Cardiac muscle cell (in vitro differentiated cells and primary cell): ENCODE measurements at regions not wholly inside any gene's neighbourhood (a gene's known extent, or its start where the extent isn't known, plus 50 kb on each side); places are given as distances from the start of the nearest gene placed in this dataset.
"Not testable (repeated sequence)": the region's sequence is repeated elsewhere in the genome, so short reads cannot be mapped to it uniquely, and the experiment has no call there.

Experiments
- DNase-seq, 2 donors: peaks; one replicate each; pipeline versions ENCODE4 v3.0.0 to v3.0.0-alpha.2; 2010 to 2017; ENCODE audit warnings: low read depth in 1 of 2, low spot score in 1 of 2
- H3K27ac ChIP-seq: fragments of 200-600 bp; sonication (generic); 2 replicates; pipeline ENCODE4 v1.5.1; 2016
- H3K27me3 ChIP-seq: fragments of 200-600 bp; sonication (generic); 2 replicates; pipeline ENCODE4 v1.6.0; 2016; ENCODE audit warnings: control low read depth
- H3K36me3 ChIP-seq: fragments of 200-600 bp; sonication (generic); 2 replicates; pipeline ENCODE4 v1.5.1; 2016; ENCODE audit warnings: control low read depth
- H3K4me1 ChIP-seq: fragments of 200-600 bp; sonication (generic); 2 replicates; pipeline ENCODE4 v1.8.1; 2017; ENCODE audit warnings: low read depth, mild to moderate bottlenecking, mixed run types
- H3K4me3 ChIP-seq: fragments of 200-600 bp; sonication (generic); 2 replicates; pipeline ENCODE4 v1.5.1; 2016; ENCODE audit warnings: mild to moderate bottlenecking
- H3K9me3 ChIP-seq: fragments of 200-600 bp; sonication (generic); 2 replicates; pipeline ENCODE4 v1.5.1; 2017; ENCODE audit warnings: low read depth, mild to moderate bottlenecking, control low read depth
- TF ChIP-seq, protein P1 (sequence below): IDR thresholded peaks from 2 replicates; pipeline ENCODE4 v1.5.1; 2012; ENCODE audit warnings: low read depth, mild to moderate bottlenecking, low read length

DNA sequence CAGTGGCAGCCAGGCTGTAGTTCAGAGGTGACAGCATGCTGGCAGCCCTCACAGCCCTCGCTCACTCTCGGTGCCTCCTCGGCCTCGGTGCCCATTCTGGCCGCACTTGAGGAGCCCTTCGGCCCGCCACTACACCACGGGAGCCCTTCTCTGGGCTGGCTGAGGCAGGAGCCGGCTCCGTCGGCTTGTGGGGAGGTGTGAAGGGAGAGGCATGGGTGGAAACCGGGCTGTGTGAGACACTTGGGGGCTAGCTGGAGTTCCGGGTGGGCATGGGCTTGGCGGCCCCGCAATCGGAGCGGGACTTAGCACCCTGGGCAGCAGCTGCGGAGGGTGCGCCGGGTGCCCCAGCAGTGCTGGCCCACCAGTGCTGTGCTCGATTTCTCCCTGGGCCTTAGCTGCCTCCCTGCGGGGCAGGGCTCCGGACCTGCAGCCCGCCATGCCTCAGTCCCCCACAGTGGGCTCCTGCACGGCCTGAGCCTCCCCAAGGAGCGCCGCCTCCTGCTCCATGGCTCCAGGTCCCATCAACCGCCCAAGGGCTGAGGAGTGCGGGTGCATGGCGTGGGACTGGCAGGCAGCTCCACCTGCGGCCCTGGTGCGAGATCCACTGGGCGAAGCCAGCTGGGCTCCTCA, 396.8 kb downstream of the FAM72C start:
- Histone ChIP-seq H3K36me3 (no peaks in the 10 kb centered on the region), H3K27ac (no peak overlapping the region), H3K9me3 (no peaks in the 10 kb centered on the region), H3K4me3 (no peak overlapping the region), H3K4me1 (no peaks in the 10 kb centered on the region), H3K27me3 (no peaks in the 10 kb centered on the region)
- DNase-seq = no peak
- TF ChIP-seq, protein P1, sequence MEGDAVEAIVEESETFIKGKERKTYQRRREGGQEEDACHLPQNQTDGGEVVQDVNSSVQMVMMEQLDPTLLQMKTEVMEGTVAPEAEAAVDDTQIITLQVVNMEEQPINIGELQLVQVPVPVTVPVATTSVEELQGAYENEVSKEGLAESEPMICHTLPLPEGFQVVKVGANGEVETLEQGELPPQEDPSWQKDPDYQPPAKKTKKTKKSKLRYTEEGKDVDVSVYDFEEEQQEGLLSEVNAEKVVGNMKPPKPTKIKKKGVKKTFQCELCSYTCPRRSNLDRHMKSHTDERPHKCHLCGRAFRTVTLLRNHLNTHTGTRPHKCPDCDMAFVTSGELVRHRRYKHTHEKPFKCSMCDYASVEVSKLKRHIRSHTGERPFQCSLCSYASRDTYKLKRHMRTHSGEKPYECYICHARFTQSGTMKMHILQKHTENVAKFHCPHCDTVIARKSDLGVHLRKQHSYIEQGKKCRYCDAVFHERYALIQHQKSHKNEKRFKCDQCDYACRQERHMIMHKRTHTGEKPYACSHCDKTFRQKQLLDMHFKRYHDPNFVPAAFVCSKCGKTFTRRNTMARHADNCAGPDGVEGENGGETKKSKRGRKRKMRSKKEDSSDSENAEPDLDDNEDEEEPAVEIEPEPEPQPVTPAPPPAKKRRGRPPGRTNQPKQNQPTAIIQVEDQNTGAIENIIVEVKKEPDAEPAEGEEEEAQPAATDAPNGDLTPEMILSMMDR = no peak

DNA sequence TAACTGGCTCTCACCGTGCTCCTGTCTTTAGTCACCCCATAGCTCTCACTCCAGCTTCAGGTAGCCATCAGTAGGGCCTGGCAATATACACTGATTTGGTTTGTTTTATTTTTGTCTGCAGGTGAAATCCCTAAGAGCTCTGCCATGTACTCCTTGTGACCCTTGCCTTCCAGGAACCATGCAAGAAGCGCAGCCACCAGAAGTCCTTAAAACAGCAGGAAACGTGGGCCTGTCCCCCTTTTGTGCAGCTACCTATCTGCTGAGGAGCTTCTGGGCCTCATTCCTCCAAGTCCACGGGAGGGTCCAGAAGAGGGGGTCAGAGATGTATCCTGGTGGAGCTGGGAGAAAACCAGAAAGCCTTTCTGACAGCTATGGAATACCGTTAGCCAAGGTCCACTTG, 399.1 kb downstream of the FAM72C start:
- H3K4me1 ChIP-seq, H3K4me3 ChIP-seq, H3K36me3 ChIP-seq, DNase-seq, H3K9me3 ChIP-seq, H3K27me3 ChIP-seq, H3K27ac ChIP-seq: not testable (repeated sequence)

DNA sequence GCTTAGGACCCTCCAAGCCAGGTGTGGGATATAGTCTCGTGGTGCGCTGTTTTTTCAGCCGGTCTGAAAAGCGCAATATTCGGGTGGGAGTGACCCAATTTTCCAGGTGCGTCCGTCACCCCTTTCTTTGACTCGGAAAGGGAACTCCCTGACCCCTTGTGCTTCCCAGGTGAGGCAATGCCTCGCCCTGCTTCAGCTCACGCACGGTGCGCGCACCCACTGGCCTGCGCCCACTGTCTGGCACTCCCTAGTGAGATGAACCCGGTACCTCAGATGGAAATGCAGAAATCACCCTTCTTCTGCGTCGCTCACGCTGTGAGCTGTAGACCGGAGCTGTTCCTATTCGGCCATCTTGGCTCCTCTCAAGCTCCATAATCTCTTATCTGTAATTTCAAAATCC, 408.0 kb downstream of the FAM72C start:
- not testable (repeated sequence) for H3K27me3 ChIP-seq, H3K4me1 ChIP-seq, H3K36me3 ChIP-seq, H3K27ac ChIP-seq, H3K4me3 ChIP-seq, H3K9me3 ChIP-seq, DNase-seq

- H3K27ac ChIP-seq = no peak overlapping the region
- TF ChIP-seq, protein P1 = no peak
- H3K4me3 ChIP-seq = no peak overlapping the region
- H3K36me3 ChIP-seq = no peaks in the 10 kb centered on the region
- no peaks in the 10 kb centered on the region for H3K27me3 ChIP-seq
- no peak for DNase-seq
- H3K9me3 ChIP-seq = no peaks in the 10 kb centered on the region
- no peaks in the 10 kb centered on the region for H3K4me1 ChIP-seq
Measured at GRCh38 chr1:143553627-143554026, 418.2 kb downstream of the FAM72C start.

DNA sequence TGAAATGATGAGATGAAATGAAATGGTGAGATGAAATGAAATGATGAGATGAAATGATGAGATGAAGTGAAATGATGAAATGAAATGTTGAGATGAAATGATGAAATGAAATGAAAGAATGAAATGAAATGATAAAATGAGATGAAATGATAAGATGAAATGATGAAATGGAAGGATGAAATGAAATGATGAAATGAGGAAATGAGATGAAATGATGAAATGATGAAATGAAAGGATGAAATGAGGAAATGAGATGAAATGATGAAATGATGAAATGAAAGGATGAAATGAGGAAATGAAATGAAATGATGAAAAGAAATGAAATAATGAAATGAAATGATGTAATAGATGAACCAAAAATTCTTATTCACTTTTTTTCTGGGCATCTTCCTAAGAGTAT, 467.1 kb downstream of the FAM72C start:
- not testable (repeated sequence) for H3K9me3 ChIP-seq, H3K36me3 ChIP-seq, H3K4me3 ChIP-seq, H3K27me3 ChIP-seq, H3K4me1 ChIP-seq, DNase-seq, H3K27ac ChIP-seq

GRCh38 chr1:143504080-143504479, 467.7 kb downstream of the FAM72C start:
- not testable (repeated sequence) for H3K9me3 ChIP-seq, H3K27me3 ChIP-seq, H3K4me1 ChIP-seq, H3K4me3 ChIP-seq, DNase-seq, H3K27ac ChIP-seq, H3K36me3 ChIP-seq

- H3K27ac ChIP-seq, H3K27me3 ChIP-seq, DNase-seq, H3K4me1 ChIP-seq, H3K36me3 ChIP-seq, H3K9me3 ChIP-seq, H3K4me3 ChIP-seq: not testable (repeated sequence)
Measured at GRCh38 chr1:143503048-143503447, 468.7 kb downstream of the FAM72C start.

- H3K9me3 ChIP-seq, DNase-seq, H3K4me3 ChIP-seq, H3K4me1 ChIP-seq, H3K27ac ChIP-seq, H3K36me3 ChIP-seq, H3K27me3 ChIP-seq: not testable (repeated sequence)
Measured at GRCh38 chr1:143502038-143502437, 469.7 kb downstream of the FAM72C start.

DNA sequence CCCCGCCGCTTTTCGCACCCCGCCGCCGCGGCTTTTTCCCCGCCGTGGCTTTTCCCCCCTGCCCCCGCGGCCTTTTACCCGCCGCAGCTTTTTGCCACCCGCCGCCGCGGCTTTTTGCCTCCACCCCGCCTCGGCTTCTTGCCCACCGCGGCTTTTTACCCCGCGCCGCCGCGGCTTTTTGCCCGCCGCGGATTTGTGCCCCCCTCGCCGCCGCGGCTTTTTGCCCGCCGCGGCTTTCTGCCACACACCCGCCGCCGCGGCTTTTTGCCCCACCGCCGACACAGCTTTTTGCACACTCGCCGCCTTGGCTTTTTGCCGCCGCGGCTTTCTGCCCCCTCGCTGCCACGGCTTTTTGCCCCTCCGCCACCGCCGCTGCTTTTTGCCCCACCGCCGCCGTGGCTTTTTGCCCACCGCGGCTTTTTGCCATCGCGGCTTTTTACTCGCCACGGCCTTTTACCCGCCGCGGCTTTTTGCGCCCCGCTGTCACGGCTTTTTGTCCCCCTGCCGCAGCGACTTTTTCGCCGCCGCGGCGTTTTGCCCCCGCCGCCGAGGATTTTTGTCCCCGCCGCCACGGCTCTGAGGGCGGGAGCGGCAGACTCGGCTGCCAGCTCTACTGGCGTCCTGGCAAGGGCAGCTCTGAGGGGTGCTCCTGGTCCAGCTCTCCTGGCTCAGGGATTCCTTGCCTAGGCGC, 473.6 kb downstream of the FAM72C start:
- H3K4me3 ChIP-seq, H3K36me3 ChIP-seq, H3K27me3 ChIP-seq, H3K27ac ChIP-seq, DNase-seq, H3K4me1 ChIP-seq, H3K9me3 ChIP-seq: not testable (repeated sequence)
